GM19455 (cell line): ENCODE measurements at regions not wholly inside any gene's neighbourhood (a gene's known extent, or its start where the extent isn't known, plus 50 kb on each side); places are given as distances from the start of the nearest gene placed in this dataset.

ENCODE experiments used
- ATAC-seq: cut with Tn5 transposase; IDR thresholded peaks from one replicate; pipeline ENCODE4 v1.9.1; 2021; ENCODE audit not compliant: unreplicated experiment

DNA sequence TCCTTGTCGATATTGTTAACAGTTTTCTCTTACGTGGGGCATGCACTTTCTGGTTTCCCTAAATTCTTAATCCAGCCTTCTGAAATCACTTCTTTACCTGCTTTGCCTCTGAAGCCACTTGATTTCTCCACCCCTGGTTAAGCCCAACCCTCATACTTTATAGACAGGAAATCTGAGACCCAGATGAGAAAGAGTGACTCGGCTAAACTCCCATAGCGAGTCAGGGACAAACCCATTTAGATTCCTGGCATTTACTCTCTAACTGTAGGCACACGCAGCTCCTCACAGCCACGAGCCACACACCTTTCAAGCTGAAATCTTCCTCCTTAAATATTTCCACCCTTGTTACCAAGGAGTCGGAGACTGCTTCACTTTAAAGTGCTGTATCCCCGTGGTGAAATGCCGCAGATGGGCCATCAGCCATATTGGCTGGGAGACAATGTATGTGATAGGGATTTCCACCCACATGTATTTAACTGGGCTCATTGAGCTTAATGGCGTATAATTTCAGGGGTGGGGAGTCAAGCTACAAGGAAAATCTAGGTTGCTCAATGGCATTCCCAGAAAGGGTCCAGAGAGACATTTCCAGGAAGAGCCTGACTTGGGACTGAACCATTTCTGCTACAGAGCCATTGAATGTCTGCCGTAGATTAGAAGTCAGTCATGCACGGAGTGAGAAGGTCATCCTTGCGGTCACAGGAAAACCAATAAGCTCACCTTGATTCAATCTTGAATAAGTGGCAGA, 49.9 kb upstream of the GRK3 start:
- ATAC-seq: no peak
